Thyroid gland (tissue), 4 donors: ENCODE measurements at regions not wholly inside any gene's neighbourhood (a gene's known extent, or its start where the extent isn't known, plus 50 kb on each side); places are given as distances from the start of the nearest gene placed in this dataset.

Experiments
- DNase-seq, 2 donors: peaks; one replicate each; pipeline ENCODE4 v3.0.0-alpha.2; 2019
- H3K27ac ChIP-seq, 3 donors: fragments of 200-600 bp; sonication (generic); 1 replicate in 2 of 3; 2 replicates in 1 of 3; pipeline ENCODE4 v1.5.1; 2016 to 2019; ENCODE audit warnings: mild to moderate bottlenecking in 1 of 3, moderate library complexity in 1 of 3
- H3K27me3 ChIP-seq: fragments of 200-600 bp; sonication (generic); one replicate; pipeline ENCODE4 v1.5.1; 2019
- H3K36me3 ChIP-seq, 2 donors: fragments of 200-600 bp; sonication (generic); one replicate each; pipeline ENCODE4 v1.5.1; 2016 to 2019
- H3K4me1 ChIP-seq, 2 donors: fragments of 200-600 bp; sonication (generic); one replicate each; pipeline ENCODE4 v1.5.1; 2017 to 2019
- H3K4me3 ChIP-seq, 3 donors: fragments of 200-600 bp; sonication (generic); replicated peaks in 1 of 3; 1 replicate in 2 of 3; 2 replicates in 1 of 3; pipeline ENCODE4 v1.5.1; 2016; ENCODE audit warnings: mild to moderate bottlenecking in 1 of 3
- H3K9me3 ChIP-seq: fragments of 200-600 bp; sonication (generic); one replicate; pipeline ENCODE4 v1.5.1; 2017
- POLR2A ChIP-seq, 2 donors: fragments of 450-650 bp; IDR thresholded peaks; one replicate each; pipeline ENCODE4 v1.6.1; 2017; ENCODE audit warnings: antibody characterized with exemption in 2 of 2, mild to moderate bottlenecking in 2 of 2, moderate library complexity in 1 of 2
- WGBS, 2 donors: methylation state at CpG; one replicate each; pipeline ENCODE4 v1.1.5; 2017; 5-methylcytosine and 5-hydroxymethylcytosine counted together
- intact Hi-C: fragments of 100-400 bp; cut with DNase I; formaldehyde crosslinking; loops from one replicate; pipeline ENCODE4 v1.15.1; 2023
- TF ChIP-seq, protein P1 (sequence below), 6 experiments: fragments of 200-600 bp in 3 of 6; fragments of 450-650 bp in 3 of 6; sonication (generic) in 3 of 6; IDR thresholded peaks; one replicate each; pipeline ENCODE4 v1.5.1; 2016 to 2019; ENCODE audit warnings: antibody characterized with exemption in 6 of 6, mild to moderate bottlenecking in 2 of 6, inconsistent platforms in 1 of 6, moderate library complexity in 1 of 6

DNA sequence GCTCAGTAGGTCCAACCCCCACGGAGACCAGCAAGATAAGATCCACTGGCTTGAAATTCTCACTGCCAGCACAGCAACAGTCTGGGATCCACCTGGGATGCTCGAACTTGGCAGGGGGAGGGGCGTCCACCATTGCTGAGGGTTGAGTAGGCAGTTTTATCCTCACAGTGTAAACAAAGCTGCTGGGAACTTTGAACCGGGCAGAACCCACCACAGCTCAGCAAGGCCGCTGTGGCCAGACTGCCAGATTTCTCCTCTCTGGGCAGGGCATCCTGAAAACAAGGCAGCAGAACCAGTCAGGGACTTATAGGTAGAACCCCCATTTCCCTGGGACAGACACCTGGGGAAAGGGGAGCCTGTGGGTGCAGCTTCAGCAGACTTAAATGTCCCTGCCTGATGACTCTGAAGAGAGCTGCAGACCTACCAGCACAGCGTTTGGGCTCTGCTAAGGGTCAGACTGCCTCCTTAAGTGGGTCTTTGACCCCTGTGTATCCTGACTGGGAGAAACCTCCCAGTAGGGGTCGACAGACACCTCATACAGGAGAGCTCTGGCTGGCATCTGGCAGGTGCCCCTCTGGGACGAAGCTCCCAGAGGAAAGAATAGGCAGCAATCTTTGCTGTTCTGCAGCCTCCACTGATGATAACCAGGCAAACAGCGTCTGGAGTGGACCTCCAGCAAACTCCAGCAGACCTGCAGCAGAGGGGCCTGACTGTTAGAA lies 782.4 kb upstream of the EYS start:
- H3K36me3 ChIP-seq: no peaks in the 10 kb centered on the region
- no peak for TF ChIP-seq POLR2A (IDR thresholded peaks at IDR 0.05)
- TF ChIP-seq, protein P1, sequence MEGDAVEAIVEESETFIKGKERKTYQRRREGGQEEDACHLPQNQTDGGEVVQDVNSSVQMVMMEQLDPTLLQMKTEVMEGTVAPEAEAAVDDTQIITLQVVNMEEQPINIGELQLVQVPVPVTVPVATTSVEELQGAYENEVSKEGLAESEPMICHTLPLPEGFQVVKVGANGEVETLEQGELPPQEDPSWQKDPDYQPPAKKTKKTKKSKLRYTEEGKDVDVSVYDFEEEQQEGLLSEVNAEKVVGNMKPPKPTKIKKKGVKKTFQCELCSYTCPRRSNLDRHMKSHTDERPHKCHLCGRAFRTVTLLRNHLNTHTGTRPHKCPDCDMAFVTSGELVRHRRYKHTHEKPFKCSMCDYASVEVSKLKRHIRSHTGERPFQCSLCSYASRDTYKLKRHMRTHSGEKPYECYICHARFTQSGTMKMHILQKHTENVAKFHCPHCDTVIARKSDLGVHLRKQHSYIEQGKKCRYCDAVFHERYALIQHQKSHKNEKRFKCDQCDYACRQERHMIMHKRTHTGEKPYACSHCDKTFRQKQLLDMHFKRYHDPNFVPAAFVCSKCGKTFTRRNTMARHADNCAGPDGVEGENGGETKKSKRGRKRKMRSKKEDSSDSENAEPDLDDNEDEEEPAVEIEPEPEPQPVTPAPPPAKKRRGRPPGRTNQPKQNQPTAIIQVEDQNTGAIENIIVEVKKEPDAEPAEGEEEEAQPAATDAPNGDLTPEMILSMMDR (IDR thresholded peaks at IDR 0.05): no peak
- H3K9me3 ChIP-seq: no peaks in the 10 kb centered on the region
- H3K4me3 ChIP-seq: no peak overlapping the region
- WGBS, 2 donors: 65 to 76% methylated on average over 9 of the region's 9 CpGs
- no peaks in the 10 kb centered on the region for H3K4me1 ChIP-seq
- no peak for DNase-seq
- intact Hi-C loops: no loop called here
- H3K27me3 ChIP-seq: no peaks in the 10 kb centered on the region
- H3K27ac ChIP-seq: no peak overlapping the region

DNA sequence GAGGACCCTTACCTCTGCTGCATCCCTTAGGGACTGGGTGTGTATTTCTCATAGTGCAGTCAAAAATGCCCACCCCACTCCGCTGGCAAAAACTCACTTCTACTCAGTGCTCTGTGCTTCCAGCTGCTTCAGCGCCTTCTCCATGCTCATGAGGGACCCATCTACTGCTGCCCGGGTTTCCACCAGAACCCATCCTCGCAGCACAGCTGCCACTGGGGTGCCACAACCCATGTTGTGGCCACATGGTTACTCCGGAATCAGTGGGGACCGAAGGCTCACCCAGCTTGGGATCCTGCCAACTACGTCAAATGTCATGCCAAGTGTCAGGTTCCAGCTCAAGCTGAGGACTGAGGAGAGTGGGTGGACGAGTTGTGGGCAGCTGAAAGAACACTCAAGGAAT lies 774.2 kb upstream of the EYS start:
- Histone ChIP-seq H3K27me3 (no peaks in the 10 kb centered on the region), H3K4me3 (no peak overlapping the region), H3K36me3 (no peaks in the 10 kb centered on the region), H3K4me1 (no peaks in the 10 kb centered on the region), H3K27ac (no peak overlapping the region), H3K9me3 (no peaks in the 10 kb centered on the region)
- DNase-seq: no peak
- 81% methylated on average over 8 of the region's 8 CpGs for WGBS, 2 donors
- no peak for TF ChIP-seq POLR2A (IDR thresholded peaks at IDR 0.05)
- intact Hi-C loops: no loop called here

DNA sequence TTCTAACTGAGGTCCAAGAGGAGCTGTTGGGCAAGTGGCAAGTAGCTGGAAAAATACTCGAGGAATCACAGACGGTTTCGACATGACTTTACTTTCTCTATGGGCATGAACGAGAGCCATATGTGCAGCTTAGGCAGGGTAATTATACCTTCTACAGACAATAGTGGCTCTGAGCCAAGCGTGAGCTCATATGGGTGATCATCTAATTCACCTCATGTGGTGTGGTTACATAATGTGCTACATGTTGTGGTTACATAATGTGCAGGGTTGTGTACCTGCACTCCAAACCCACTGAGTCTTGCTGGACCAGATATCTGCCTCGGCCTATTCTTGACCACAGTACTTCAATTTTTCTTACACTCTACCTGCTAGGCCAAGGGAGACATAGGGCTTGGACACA lies 771.7 kb upstream of the EYS start:
- 90 to 91% methylated on average over 6 of the region's 6 CpGs for WGBS, 2 donors
- intact Hi-C loops: no loop called here
- no peaks in the 10 kb centered on the region for H3K27me3 ChIP-seq
- H3K9me3 ChIP-seq: no peaks in the 10 kb centered on the region
- H3K4me1 ChIP-seq: no peaks in the 10 kb centered on the region
- no peaks in the 10 kb centered on the region for H3K36me3 ChIP-seq
- no peak for TF ChIP-seq POLR2A (IDR thresholded peaks at IDR 0.05)
- TF ChIP-seq, protein P1 (IDR thresholded peaks at IDR 0.05): no peak
- DNase-seq: no peak
- no peak overlapping the region for H3K27ac ChIP-seq
- H3K4me3 ChIP-seq: no peak overlapping the region

DNA sequence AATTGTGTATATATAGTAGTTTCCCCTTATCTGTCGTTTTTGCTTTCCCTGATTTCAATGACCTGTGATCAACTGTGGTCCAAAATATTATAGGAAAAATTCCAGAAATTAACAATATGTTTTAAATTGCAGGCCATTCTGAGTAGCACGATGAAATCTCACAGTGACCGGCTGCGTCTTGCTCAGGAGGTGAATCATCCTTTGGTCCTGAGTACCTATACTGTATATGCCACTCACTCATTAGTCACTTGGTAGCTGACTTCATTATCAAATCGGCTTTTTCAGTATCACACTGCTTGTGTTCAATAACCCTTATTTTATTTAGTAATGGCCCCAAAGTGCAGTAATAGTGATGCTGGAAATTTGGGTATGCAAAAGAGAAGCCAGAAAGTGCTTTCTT lies 728.3 kb upstream of the EYS start:
- TF ChIP-seq POLR2A (IDR thresholded peaks at IDR 0.05): no peak
- TF ChIP-seq, protein P1 (IDR thresholded peaks at IDR 0.05): no peak
- Histone ChIP-seq H3K27me3 (no peaks in the 10 kb centered on the region), H3K27ac (no peak overlapping the region)

DNA sequence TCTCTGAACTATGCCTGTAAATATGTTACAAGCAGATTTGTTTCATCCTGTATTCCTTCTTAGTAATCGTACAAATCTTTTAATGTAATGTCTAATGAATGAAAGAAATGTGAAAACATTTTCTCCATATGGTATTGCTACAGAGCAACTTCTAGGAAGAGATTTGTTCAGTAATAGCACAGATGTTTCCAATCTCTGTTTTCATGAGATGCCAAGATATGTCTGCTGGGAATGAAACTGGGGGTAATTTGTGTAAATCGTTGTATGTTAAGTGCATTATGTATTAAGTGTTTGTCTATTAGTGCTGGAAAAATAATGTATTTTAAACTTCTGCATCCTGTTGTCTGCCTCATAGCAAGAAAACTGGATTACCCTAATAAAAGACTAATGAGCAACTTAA lies 722.2 kb upstream of the EYS start:
- Histone ChIP-seq H3K4me1 (no peaks in the 10 kb centered on the region), H3K9me3 (peaks cover 4% of the 10 kb centered on the region), H3K4me3 (no peak overlapping the region), H3K27me3 (no peaks in the 10 kb centered on the region), H3K36me3 (no peaks in the 10 kb centered on the region), H3K27ac (no peak overlapping the region)
- intact Hi-C loops: no loop called here
- TF ChIP-seq, protein P1 (IDR thresholded peaks at IDR 0.05): no peak
- TF ChIP-seq POLR2A (IDR thresholded peaks at IDR 0.05): no peak
- WGBS, 2 donors: 71 to 73% methylated on average over 2 of the region's 2 CpGs
- no peak for DNase-seq

More for the DNA sequence above, 728.3 kb upstream of the EYS start:
- intact Hi-C loops: no loop called here
- H3K4me3 ChIP-seq: no peak overlapping the region
- H3K9me3 ChIP-seq: no peaks in the 10 kb centered on the region
- no peak for DNase-seq
- no peaks in the 10 kb centered on the region for H3K36me3 ChIP-seq
- WGBS, 2 donors: 87 to 90% methylated on average over 5 of the region's 5 CpGs
- H3K4me1 ChIP-seq: no peaks in the 10 kb centered on the region
